ENCODE measurements at regions not wholly inside any gene's neighbourhood (a gene's known extent, or its start where the extent isn't known, plus 50 kb on each side); places are given as distances from the start of the nearest gene placed in this dataset.

GRCh38 chr5:124581738-124582560 lies 164.5 kb downstream of the ZNF608 start:
- Mint-ChIP-seq H3K4me3 (no peak overlapping the region), H3K27ac (no peak overlapping the region), H3K36me3 (no peaks in the 10 kb centered on the region), H3K9me3 (no peaks in the 10 kb centered on the region), H3K27me3 (peaks cover 2% of the 10 kb centered on the region), H3K4me1 (ENCODE audit: low read depth) (peaks cover 13% of the 10 kb centered on the region)
- POLR2A ChIA-PET: no interaction called here
- CTCF ChIA-PET: no interaction called here
- DNase-seq: no peak
- intact Hi-C loops (cut with micrococcal nuclease): loop anchor here (5.0 to 10.0 kb wide), 3 partner anchors 1067 to 1863 kb away; partner anchors contain the start of gene CSNK1G3

- POLR2A ChIA-PET: no interaction called here
- CTCF ChIA-PET: no interaction called here
- Mint-ChIP-seq H3K27me3 (peaks cover 2% of the 10 kb centered on the region), H3K4me1 (ENCODE audit: low read depth) (peaks cover 13% of the 10 kb centered on the region), H3K27ac (no peak overlapping the region), H3K9me3 (no peaks in the 10 kb centered on the region), H3K36me3 (no peaks in the 10 kb centered on the region), H3K4me3 (no peak overlapping the region)
- intact Hi-C loops (cut with micrococcal nuclease): loop anchor here (5.0 to 10.0 kb wide), 3 partner anchors 1066 to 1864 kb away; partner anchors contain the start of gene CSNK1G3
- DNase-seq: no peak
Observed at GRCh38 chr5:124580925-124581737, 165.3 kb downstream of the ZNF608 start.

DNA sequence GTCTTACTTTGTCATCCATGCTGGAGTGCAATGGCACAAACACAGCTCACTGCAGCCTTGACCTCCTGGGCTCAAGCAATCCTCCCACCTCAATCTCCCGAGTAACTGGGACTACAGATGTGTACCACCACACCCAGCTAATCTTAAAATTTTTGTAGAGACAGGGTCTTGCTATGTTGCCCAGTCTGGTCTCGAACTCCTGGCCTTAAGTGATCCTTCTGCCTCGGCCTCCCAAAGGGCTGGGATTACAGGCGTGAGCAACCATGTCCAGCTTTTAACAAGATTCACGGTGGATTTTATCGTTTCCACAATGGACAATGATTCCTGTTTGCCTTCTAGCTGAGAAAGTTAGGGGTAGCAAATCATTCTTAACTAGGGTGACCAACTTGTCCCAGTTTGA lies 165.9 kb downstream of the ZNF608 start:
- ChIA-PET CTCF (no interaction called here), POLR2A (no interaction called here)
- no peak for DNase-seq
- H3K36me3 Mint-ChIP-seq: no peaks in the 10 kb centered on the region
- H3K4me1 Mint-ChIP-seq (ENCODE audit: low read depth): peaks cover 13% of the 10 kb centered on the region
- peaks cover 2% of the 10 kb centered on the region for H3K27me3 Mint-ChIP-seq
- intact Hi-C loops (cut with micrococcal nuclease): loop anchor here (5.0 to 10.0 kb wide), 3 partner anchors 1066 to 1864 kb away; partner anchors contain the start of gene CSNK1G3
- H3K4me3 Mint-ChIP-seq: no peak overlapping the region
- H3K27ac Mint-ChIP-seq: no peak overlapping the region
- H3K9me3 Mint-ChIP-seq: no peaks in the 10 kb centered on the region

DNA sequence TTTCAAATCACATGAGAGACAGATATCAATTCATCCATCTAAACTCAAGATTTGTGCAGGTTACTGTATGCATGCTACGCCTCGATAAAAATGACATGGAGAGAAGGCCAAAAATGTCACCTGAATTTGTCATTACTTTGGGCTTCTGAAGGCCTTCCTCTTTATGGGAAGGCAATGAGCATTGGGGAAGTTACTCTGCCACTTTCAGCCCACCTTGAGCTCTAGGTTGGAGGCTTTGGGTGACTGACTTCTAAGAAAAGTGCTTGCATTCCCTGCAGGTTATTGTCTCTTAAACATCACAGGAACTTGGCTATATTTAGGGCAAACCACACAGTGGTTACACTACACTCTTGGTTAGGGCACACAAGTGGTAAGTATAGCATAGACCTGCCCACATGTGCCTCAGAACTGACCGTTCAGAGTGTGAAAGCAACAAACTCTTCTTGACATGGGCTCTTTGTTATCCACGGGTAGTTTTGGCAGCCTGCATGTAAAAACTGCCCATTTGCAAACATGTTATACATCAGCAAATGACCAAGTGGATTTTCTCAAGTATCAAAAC lies 169.5 kb downstream of the ZNF608 start:
- no peak overlapping the region for H3K4me3 Mint-ChIP-seq
- H3K4me1 Mint-ChIP-seq (ENCODE audit: low read depth): no peaks in the 10 kb centered on the region
- H3K27me3 Mint-ChIP-seq: peaks cover 2% of the 10 kb centered on the region
- POLR2A ChIA-PET: no interaction called here
- no peak overlapping the region for H3K27ac Mint-ChIP-seq
- H3K36me3 Mint-ChIP-seq: no peaks in the 10 kb centered on the region
- CTCF ChIA-PET: no interaction called here
- intact Hi-C loops (cut with micrococcal nuclease): no loop called here
- no peak for DNase-seq
- no peaks in the 10 kb centered on the region for H3K9me3 Mint-ChIP-seq

DNA sequence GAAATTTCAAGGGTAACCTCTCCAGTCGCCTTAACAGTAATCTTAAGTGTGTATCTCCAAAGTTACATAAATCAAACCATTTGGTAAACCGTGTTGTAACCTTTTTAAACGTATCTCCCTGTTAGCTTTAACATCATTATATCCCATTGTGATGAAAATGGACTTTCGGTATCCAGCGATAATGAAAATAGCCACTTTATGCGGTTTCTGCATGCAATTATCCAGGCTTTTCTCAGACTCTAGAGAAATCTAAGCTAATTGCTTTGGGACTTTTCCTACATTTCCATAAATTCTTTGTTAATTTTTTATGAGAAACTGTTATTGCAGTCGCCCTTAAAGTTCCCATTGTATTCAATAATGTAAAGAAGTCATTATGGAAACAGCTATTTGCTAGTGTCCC lies 170.7 kb downstream of the ZNF608 start:
- intact Hi-C loops (cut with micrococcal nuclease): no loop called here
- H3K36me3 Mint-ChIP-seq: no peaks in the 10 kb centered on the region
- ChIA-PET CTCF (no interaction called here), POLR2A (no interaction called here)
- no peaks in the 10 kb centered on the region for H3K4me1 Mint-ChIP-seq (ENCODE audit: low read depth)
- no peaks in the 10 kb centered on the region for H3K9me3 Mint-ChIP-seq
- DNase-seq: no peak
- peaks cover 2% of the 10 kb centered on the region for H3K27me3 Mint-ChIP-seq
- H3K4me3 Mint-ChIP-seq: no peak overlapping the region
- no peak overlapping the region for H3K27ac Mint-ChIP-seq

GRCh38 chr5:124574521-124575436 lies 171.7 kb downstream of the ZNF608 start:
- H3K9me3 Mint-ChIP-seq: no peaks in the 10 kb centered on the region
- H3K27ac Mint-ChIP-seq: no peak overlapping the region
- intact Hi-C loops (cut with micrococcal nuclease): no loop called here
- no peak overlapping the region for H3K4me3 Mint-ChIP-seq
- CTCF ChIA-PET: no interaction called here
- no peaks in the 10 kb centered on the region for H3K36me3 Mint-ChIP-seq
- H3K4me1 Mint-ChIP-seq (ENCODE audit: low read depth): no peaks in the 10 kb centered on the region
- peaks cover 2% of the 10 kb centered on the region for H3K27me3 Mint-ChIP-seq
- POLR2A ChIA-PET: no interaction called here
- DNase-seq: no peak

DNA sequence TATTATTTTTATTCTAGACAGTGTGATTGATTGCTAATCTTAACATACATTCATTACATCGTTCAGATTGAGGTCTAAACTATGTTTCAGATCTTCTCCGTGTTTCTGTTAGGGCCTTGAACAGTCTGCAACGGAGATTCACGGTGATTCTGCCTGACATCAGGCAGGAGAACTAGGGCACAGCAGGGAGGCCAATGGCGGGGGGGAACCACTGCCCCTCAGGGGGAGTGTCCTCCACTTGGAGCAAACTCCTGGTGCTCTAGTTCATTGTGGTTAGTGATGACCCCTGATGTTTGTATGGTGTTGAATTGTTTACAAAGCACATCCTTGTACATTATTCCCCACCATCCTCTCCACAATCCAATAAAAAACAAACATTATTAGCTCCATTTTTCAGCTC lies 173.5 kb downstream of the ZNF608 start:
- ChIA-PET CTCF (no interaction called here), POLR2A (no interaction called here)
- H3K9me3 Mint-ChIP-seq: no peaks in the 10 kb centered on the region
- no peak for DNase-seq
- intact Hi-C loops (cut with micrococcal nuclease): no loop called here
- H3K36me3 Mint-ChIP-seq: no peaks in the 10 kb centered on the region
- H3K4me1 Mint-ChIP-seq (ENCODE audit: low read depth): no peaks in the 10 kb centered on the region
- H3K27me3 Mint-ChIP-seq: no peaks in the 10 kb centered on the region
- no peak overlapping the region for H3K4me3 Mint-ChIP-seq
- H3K27ac Mint-ChIP-seq: no peak overlapping the region

DNA sequence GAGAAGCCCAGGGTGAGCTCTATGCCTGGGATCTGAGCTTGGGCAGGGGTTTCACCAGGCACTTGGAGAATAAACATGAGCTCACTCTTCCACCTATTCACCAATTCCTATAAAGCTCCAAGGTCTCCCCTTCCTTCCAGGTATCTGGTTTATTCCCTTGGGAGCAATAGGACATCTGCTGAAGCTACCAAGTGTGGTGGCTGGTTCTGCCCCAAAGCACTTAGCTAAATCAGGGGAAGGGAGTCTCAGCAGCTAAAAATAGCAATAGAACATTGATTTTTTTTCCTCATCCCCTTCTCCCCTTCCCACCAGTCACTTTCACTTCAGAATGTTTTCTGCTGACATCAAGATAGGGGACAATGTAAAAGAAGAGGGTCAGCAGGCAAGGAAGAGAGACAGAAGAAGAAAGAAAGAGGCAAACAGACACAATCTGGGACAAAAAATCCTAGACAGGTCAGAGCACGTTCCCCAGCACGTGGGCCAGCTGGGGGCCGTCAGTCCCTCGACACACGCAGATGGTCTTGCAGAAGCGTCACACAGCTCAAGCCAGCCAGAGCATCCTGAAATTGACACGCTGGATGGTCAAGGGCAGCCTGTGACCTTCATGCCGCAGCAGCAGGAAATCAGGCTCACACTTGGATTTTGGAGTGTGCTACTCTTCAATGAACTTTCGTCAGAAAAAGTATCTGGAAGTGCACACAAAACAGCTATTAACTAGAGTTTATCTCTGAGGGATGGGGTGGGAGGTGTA lies 176.0 kb downstream of the ZNF608 start:
- H3K9me3 Mint-ChIP-seq: no peaks in the 10 kb centered on the region
- DNase-seq: no peak
- POLR2A ChIA-PET: no interaction called here
- H3K4me1 Mint-ChIP-seq (ENCODE audit: low read depth): no peaks in the 10 kb centered on the region
- H3K27ac Mint-ChIP-seq: no peak overlapping the region
- intact Hi-C loops (cut with micrococcal nuclease): no loop called here
- no peaks in the 10 kb centered on the region for H3K36me3 Mint-ChIP-seq
- CTCF ChIA-PET: no interaction called here
- no peak overlapping the region for H3K4me3 Mint-ChIP-seq
- H3K27me3 Mint-ChIP-seq: no peaks in the 10 kb centered on the region

GRCh38 chr5:124566875-124567450 lies 179.5 kb downstream of the ZNF608 start:
- Mint-ChIP-seq H3K27ac (no peak overlapping the region), H3K4me1 (ENCODE audit: low read depth) (no peaks in the 10 kb centered on the region), H3K36me3 (no peaks in the 10 kb centered on the region), H3K4me3 (no peak overlapping the region), H3K9me3 (no peaks in the 10 kb centered on the region), H3K27me3 (no peaks in the 10 kb centered on the region)
- DNase-seq: no peak
- intact Hi-C loops (cut with micrococcal nuclease): no loop called here
- CTCF ChIA-PET: no interaction called here
- POLR2A ChIA-PET: no interaction called here

DNA sequence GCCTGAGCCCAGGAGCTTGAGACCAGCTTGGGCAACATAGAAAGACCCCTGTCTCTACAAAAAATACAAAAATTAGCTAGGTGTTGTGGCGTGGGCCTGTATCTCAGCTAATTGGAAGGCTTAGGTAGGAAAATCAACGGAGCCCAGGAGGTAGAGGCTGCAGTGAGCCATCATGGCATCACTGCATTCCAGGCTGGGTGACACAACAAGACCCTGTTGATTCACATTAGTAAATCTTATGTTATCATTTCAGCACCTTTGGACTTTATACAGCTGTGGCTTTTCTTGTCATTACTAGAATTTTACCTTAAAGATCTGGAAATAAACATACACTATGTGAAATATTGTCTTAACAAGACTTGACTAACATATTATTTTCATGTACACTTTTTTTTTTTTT lies 185.0 kb downstream of the ZNF608 start:
- intact Hi-C loops (cut with micrococcal nuclease): no loop called here
- POLR2A ChIA-PET: no interaction called here
- Mint-ChIP-seq H3K9me3 (peaks cover 1% of the 10 kb centered on the region), H3K27ac (no peak overlapping the region), H3K27me3 (no peaks in the 10 kb centered on the region), H3K4me3 (no peak overlapping the region), H3K36me3 (no peaks in the 10 kb centered on the region), H3K4me1 (ENCODE audit: low read depth) (no peaks in the 10 kb centered on the region)
- CTCF ChIA-PET: interaction anchor here (0.6 kb wide), 1 partner anchor 495 kb away, joined by 3 read pairs; no protein-coding TSS in a partner anchor
- no peak for DNase-seq

DNA sequence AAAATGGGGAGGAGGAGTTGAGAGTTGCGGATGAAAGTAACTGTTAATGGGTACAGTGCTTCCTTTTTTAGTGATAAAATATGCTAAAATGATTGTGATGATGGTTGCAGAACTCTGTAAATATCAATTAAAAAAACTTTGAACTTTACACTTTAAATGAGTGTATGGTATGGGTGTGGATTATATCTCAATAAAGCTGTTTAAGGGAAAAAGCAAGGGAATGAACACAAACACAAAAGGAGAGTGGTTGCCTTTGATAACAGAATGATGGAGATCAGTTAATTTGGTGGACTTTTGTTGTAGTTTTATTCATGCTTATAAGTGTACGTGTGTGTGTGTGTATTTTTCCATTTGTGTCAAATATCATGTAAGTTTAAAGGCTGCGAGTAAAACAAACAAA lies 186.1 kb downstream of the ZNF608 start:
- ChIA-PET POLR2A (no interaction called here), CTCF (no interaction called here)
- H3K9me3 Mint-ChIP-seq: peaks cover 2% of the 10 kb centered on the region
- no peaks in the 10 kb centered on the region for H3K4me1 Mint-ChIP-seq (ENCODE audit: low read depth)
- DNase-seq: no peak
- no peaks in the 10 kb centered on the region for H3K36me3 Mint-ChIP-seq
- no peak overlapping the region for H3K27ac Mint-ChIP-seq
- intact Hi-C loops (cut with micrococcal nuclease): no loop called here
- no peak overlapping the region for H3K4me3 Mint-ChIP-seq
- H3K27me3 Mint-ChIP-seq: no peaks in the 10 kb centered on the region

Data from activated CD4-positive, alpha-beta memory T cell treated with anti-CD3 and anti-CD28 coated beads for 36 hours (primary cell).